Mesendoderm (in vitro differentiated cells): ENCODE measurements at regions not wholly inside any gene's neighbourhood (a gene's known extent, or its start where the extent isn't known, plus 50 kb on each side); places are given as distances from the start of the nearest gene placed in this dataset.

Experiments
- DNase-seq: peaks from one replicate; pipeline ENCODE4 v3.0.0; 2013
- H2AK5ac ChIP-seq: 2 replicates; pipeline ENCODE4 v1.6.1; 2013; ENCODE audit warnings: low read length, inconsistent platforms
- H2BK120ac ChIP-seq: 2 replicates; pipeline ENCODE4 v1.6.1; 2013; ENCODE audit warnings: low read depth, mild to moderate bottlenecking, low read length, moderate library complexity, mixed read lengths
- H2BK15ac ChIP-seq: replicated peaks from 2 replicates; pipeline ENCODE4 v1.6.1; 2013; ENCODE audit warnings: low read depth, mild to moderate bottlenecking, moderate library complexity
- H2BK5ac ChIP-seq: 2 replicates; pipeline ENCODE4 v1.6.1; 2013; ENCODE audit warnings: low read length, inconsistent platforms
- H3K18ac ChIP-seq: 2 replicates; pipeline ENCODE4 v1.6.1; 2013; ENCODE audit warnings: mild to moderate bottlenecking, low read length, mixed read lengths
- H3K23ac ChIP-seq: one replicate; pipeline ENCODE4 v1.6.1; 2013; ENCODE audit warnings: low read length
- H3K27ac ChIP-seq: 2 replicates; pipeline ENCODE4 v1.5.1; 2013; ENCODE audit warnings: low read depth, mild to moderate bottlenecking, inconsistent platforms, low read length, moderate library complexity
- H3K27me3 ChIP-seq: 2 replicates; pipeline ENCODE4 v1.6.1; 2013; ENCODE audit warnings: low read length, control low read depth, mild to moderate bottlenecking, inconsistent platforms; ENCODE audit not compliant: insufficient read depth, poor library complexity
- H3K36me3 ChIP-seq: 2 replicates; pipeline ENCODE4 v1.6.1; 2013; ENCODE audit warnings: low read length, inconsistent platforms; ENCODE audit not compliant: control insufficient read depth, insufficient read depth
- H3K4ac ChIP-seq: one replicate; pipeline ENCODE4 v1.6.1; 2013; ENCODE audit warnings: low read depth, mild to moderate bottlenecking, low read length, moderate library complexity
- H3K4me1 ChIP-seq: 2 replicates; pipeline ENCODE4 v1.6.1; 2013; ENCODE audit warnings: low read depth, low read length, inconsistent platforms; ENCODE audit not compliant: control insufficient read depth
- H3K4me2 ChIP-seq: 2 replicates; pipeline ENCODE4 v1.6.1; 2013; ENCODE audit warnings: low read length
- H3K4me3 ChIP-seq: 2 replicates; pipeline ENCODE4 v1.5.1; 2013; ENCODE audit warnings: mild to moderate bottlenecking, low read length
- H3K56ac ChIP-seq: one replicate; pipeline ENCODE4 v1.6.1; 2013; ENCODE audit warnings: low read length
- H3K79me1 ChIP-seq: 2 replicates; pipeline ENCODE4 v1.6.1; 2013; ENCODE audit warnings: low read length, inconsistent platforms
- H3K79me2 ChIP-seq: 2 replicates; pipeline ENCODE4 v1.6.1; 2013; ENCODE audit warnings: mild to moderate bottlenecking, low read length; ENCODE audit not compliant: control insufficient read depth, insufficient read depth
- H3K9ac ChIP-seq: 2 replicates; pipeline ENCODE4 v1.6.1; 2013; ENCODE audit warnings: low read length, inconsistent platforms
- H4K5ac ChIP-seq: one replicate; pipeline ENCODE4 v1.6.1; 2013; ENCODE audit warnings: low read length
- H4K8ac ChIP-seq: one replicate; pipeline ENCODE4 v1.6.1; 2013; ENCODE audit warnings: low read depth, mild to moderate bottlenecking, control low read depth, low read length, moderate library complexity
- WGBS: extraction: QIAGEN DNeasy Blood & Tissue Kit; methylation state at CpG from one replicate; pipeline ENCODE4 v1.1.7; 2013; ENCODE audit warnings: low lambda C conversion rate, missing lambda C conversion rate; ENCODE audit not compliant: insufficient coverage; ENCODE audit errors: extremely low coverage; 5-methylcytosine and 5-hydroxymethylcytosine counted together

DNA sequence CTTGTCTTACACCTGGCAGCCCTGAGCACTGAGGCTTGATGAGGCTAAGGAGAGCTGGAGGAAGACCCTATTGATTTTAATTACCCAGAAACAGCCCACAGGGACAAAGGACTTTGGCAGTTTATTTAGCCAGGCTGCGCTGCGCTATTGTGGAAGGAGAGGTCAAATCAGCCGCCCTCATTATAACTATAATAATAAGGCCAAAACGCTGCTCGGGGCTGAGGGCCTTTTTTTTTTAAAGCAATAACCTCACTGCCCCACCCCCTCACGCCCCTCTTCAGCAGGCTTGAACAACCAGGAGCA, 60.6 kb upstream of the NKX1-1 start:
- Histone ChIP-seq H3K56ac (no peak overlapping the region), H2BK120ac (no peak overlapping the region), H4K5ac (no peak overlapping the region), H2BK15ac (no peak overlapping the region), H3K27ac (no peak overlapping the region), H3K4me1 (no peaks in the 10 kb centered on the region), H3K9ac (no peak overlapping the region), H3K18ac (no peak overlapping the region), H3K23ac (no peak overlapping the region), H2AK5ac (no peak overlapping the region), H3K4me3 (no peak overlapping the region), H3K4ac (no peak overlapping the region), H3K4me2 (no peak overlapping the region), H2BK5ac (no peak overlapping the region), H3K79me1 (no peaks in the 10 kb centered on the region), H3K27me3 (no peaks in the 10 kb centered on the region), H3K36me3 (no peaks in the 10 kb centered on the region), H4K8ac (no peak overlapping the region), H3K79me2 (no peaks in the 10 kb centered on the region)
- no peak for DNase-seq
- WGBS: no CpG with 5 or more reads among the region's 6 CpGs

GRCh38 chr4:1466034-1466862, 60.0 kb upstream of the NKX1-1 start:
- Histone ChIP-seq H3K79me1 (no peaks in the 10 kb centered on the region), H2BK120ac (no peak overlapping the region), H3K27ac (no peak overlapping the region), H3K23ac (no peak overlapping the region), H4K5ac (no peak overlapping the region), H2BK15ac (no peak overlapping the region), H3K18ac (no peak overlapping the region), H3K4ac (no peak overlapping the region), H3K4me2 (no peak overlapping the region), H4K8ac (no peak overlapping the region), H3K4me3 (no peak overlapping the region), H3K79me2 (no peaks in the 10 kb centered on the region), H2AK5ac (no peak overlapping the region), H2BK5ac (no peak overlapping the region), H3K4me1 (no peaks in the 10 kb centered on the region), H3K56ac (no peak overlapping the region), H3K36me3 (no peaks in the 10 kb centered on the region), H3K27me3 (no peaks in the 10 kb centered on the region), H3K9ac (no peak overlapping the region)
- no CpG with 5 or more reads among the region's 24 CpGs for WGBS
- no peak for DNase-seq

DNA sequence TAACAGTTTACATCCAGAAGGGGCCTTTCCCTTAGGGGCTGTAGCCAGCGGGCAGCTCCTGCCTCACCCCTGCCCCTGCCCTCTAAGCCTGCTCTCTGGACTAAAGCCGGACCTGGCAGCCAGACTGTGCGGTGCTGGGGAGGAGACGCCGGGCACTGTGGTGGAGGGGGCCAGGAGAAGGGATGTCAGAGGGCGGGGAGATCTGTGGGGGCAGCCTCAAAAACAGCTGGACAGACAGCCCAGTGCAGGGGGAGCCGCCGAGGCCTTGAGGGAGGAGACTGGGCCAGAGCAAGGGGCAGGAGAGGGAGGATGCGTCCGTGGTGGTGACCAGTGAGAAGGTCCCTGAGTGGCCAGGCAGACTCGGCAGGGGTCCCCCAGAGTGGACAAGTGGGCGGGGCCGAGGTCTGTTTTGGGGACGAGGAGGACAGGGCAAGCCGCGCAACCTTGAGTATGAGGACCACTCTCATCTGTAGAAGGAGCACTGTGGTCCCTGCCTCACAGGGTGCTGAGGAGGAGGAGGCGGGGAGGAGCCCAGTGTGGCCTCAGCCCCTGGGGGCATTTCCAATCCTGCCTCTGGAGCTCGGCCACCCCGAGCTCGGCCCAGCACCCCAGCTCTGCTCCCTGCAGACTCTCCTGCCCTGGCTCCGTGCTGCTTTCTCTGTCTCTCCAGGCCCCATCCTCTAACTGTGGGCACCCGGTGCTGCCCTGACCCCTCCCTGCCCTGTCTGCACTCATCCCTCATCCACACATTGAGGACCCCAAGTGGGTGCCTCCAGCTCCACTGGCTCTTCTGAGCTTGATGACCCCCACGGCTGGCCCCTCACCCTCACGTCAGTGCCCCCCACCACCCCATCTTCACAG, 59.2 kb upstream of the NKX1-1 start:
- no peak overlapping the region for H2BK120ac ChIP-seq

GRCh38 chr4:1464581-1465171, 58.4 kb upstream of the NKX1-1 start:
- Histone ChIP-seq H3K56ac (no peak overlapping the region), H3K4me3 (no peak overlapping the region), H3K79me2 (no peaks in the 10 kb centered on the region), H2AK5ac (no peak overlapping the region), H3K36me3 (no peaks in the 10 kb centered on the region), H3K4me1 (no peaks in the 10 kb centered on the region), H4K5ac (no peak overlapping the region), H3K4ac (no peak overlapping the region), H3K23ac (no peak overlapping the region), H3K79me1 (no peaks in the 10 kb centered on the region), H3K4me2 (no peak overlapping the region), H3K9ac (no peak overlapping the region), H2BK5ac (no peak overlapping the region), H3K27ac (no peak overlapping the region), H2BK120ac (no peak overlapping the region), H2BK15ac (no peak overlapping the region), H4K8ac (no peak overlapping the region), H3K27me3 (no peaks in the 10 kb centered on the region), H3K18ac (no peak overlapping the region)
- no CpG with 5 or more reads among the region's 15 CpGs for WGBS
- DNase-seq: no peak

More for the DNA sequence above, 59.2 kb upstream of the NKX1-1 start:
- Histone ChIP-seq H2BK15ac (no peak overlapping the region), H3K4me2 (no peak overlapping the region), H3K56ac (no peak overlapping the region), H3K9ac (no peak overlapping the region), H3K4ac (no peak overlapping the region), H3K79me2 (no peaks in the 10 kb centered on the region), H4K8ac (no peak overlapping the region), H3K18ac (no peak overlapping the region), H3K79me1 (no peaks in the 10 kb centered on the region), H3K27ac (no peak overlapping the region), H3K36me3 (no peaks in the 10 kb centered on the region), H2BK5ac (no peak overlapping the region), H3K4me1 (no peaks in the 10 kb centered on the region), H2AK5ac (no peak overlapping the region), H4K5ac (no peak overlapping the region), H3K23ac (no peak overlapping the region), H3K4me3 (no peak overlapping the region), H3K27me3 (no peaks in the 10 kb centered on the region)
- no peak for DNase-seq
- WGBS: no CpG with 5 or more reads among the region's 24 CpGs

GRCh38 chr4:1463927-1464540, 57.8 kb upstream of the NKX1-1 start:
- H3K4ac ChIP-seq: no peak overlapping the region
- H3K56ac ChIP-seq: no peak overlapping the region
- H2BK120ac ChIP-seq: no peak overlapping the region
- H3K4me2 ChIP-seq: no peak overlapping the region
- WGBS: no CpG with 5 or more reads among the region's 22 CpGs
- no peak for DNase-seq
- no peaks in the 10 kb centered on the region for H3K79me2 ChIP-seq
- H3K23ac ChIP-seq: no peak overlapping the region
- H3K36me3 ChIP-seq: no peaks in the 10 kb centered on the region
- H3K4me3 ChIP-seq: no peak overlapping the region
- no peaks in the 10 kb centered on the region for H3K4me1 ChIP-seq
- H2BK5ac ChIP-seq: no peak overlapping the region
- no peak overlapping the region for H4K5ac ChIP-seq
- no peak overlapping the region for H3K27ac ChIP-seq
- no peak overlapping the region for H3K18ac ChIP-seq
- H4K8ac ChIP-seq: no peak overlapping the region
- no peaks in the 10 kb centered on the region for H3K79me1 ChIP-seq
- H3K27me3 ChIP-seq: no peaks in the 10 kb centered on the region
- no peak overlapping the region for H2AK5ac ChIP-seq
- H2BK15ac ChIP-seq: no peak overlapping the region
- H3K9ac ChIP-seq: no peak overlapping the region
